Heart left ventricle (tissue), 13 donors: ENCODE measurements at regions not wholly inside any gene's neighbourhood (a gene's known extent, or its start where the extent isn't known, plus 50 kb on each side); places are given as distances from the start of the nearest gene placed in this dataset.

Source experiments
- POLR2A ChIP-seq, 2 donors: fragments of 450-650 bp; IDR thresholded peaks; one replicate each; pipeline ENCODE4 v1.6.1; 2017; ENCODE audit warnings: antibody characterized with exemption in 2 of 2, mild to moderate bottlenecking in 2 of 2, moderate library complexity in 2 of 2
- TF ChIP-seq, protein P1 (sequence below), 12 donors: fragments of 200-600 bp; sonication (generic) in 4 of 12; IDR thresholded peaks; one replicate each; pipeline versions ENCODE4 v1.5.0 to v1.8.0; 2018 to 2022; ENCODE audit warnings: antibody characterized with exemption in 12 of 12, mild to moderate bottlenecking in 5 of 12
- donor health status: ischemic (EF 13 %, LVEDD 7.1; RV severe dilation, severe dysfunction).
- donor health status: DM: no; HTN: yes; CAD: no.
- donor health status: DM: no; HTN: no; CAD: no.
- donor health status: ischemic (EF 25% LVEDD 6.9; RV normal size, moderate dysfunction).
- donor health status: ischemic (EF 25% LVEDD 5.7; RV mildly dilated, moderate dysfunction).
- donor health status: ischemic (EF 35%, LVEDD 5.7; RV mildly dilated, moderate dysfunction).
- donor health status: nonischemic (EF 11% LVEDD 7.7; RV severe dilation, severe dysfunction).
- donor health status: DM: yes; HTN: yes; CAD: no.
- donor health status: PGD.
- donor health status: ischemic (EF 29% LVEDD 5.4; RV normal size, mild dysfunction).
- donor health status: nonischemic (EF 23%, LVEDD 6.1; RV moderate dilation, normal function).

DNA sequence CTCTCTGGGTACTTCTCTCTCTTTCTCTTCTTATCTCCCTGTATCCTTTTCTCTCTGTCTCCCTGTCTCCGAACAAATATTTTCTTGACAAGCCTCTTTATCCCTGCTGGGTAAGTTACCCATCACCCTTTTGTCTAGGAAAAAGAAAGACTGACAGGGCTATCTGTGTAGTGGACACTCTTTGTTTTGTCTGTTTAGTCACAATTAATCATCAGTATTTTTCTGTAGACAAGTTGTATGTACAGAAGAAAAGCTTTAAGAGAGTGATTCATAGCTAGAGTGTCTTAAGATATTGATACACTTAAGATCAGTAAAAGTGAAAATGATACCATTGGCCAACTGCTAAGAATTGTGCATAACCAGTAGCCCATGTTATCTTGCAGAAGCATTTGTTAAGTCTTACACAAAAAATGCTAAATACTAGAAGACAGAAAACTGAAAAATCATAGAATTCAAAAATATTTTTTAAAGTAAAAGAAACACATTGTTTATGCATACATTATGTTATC is 1043.8 kb upstream of the EDIL3 start:
- TF ChIP-seq, protein P1, sequence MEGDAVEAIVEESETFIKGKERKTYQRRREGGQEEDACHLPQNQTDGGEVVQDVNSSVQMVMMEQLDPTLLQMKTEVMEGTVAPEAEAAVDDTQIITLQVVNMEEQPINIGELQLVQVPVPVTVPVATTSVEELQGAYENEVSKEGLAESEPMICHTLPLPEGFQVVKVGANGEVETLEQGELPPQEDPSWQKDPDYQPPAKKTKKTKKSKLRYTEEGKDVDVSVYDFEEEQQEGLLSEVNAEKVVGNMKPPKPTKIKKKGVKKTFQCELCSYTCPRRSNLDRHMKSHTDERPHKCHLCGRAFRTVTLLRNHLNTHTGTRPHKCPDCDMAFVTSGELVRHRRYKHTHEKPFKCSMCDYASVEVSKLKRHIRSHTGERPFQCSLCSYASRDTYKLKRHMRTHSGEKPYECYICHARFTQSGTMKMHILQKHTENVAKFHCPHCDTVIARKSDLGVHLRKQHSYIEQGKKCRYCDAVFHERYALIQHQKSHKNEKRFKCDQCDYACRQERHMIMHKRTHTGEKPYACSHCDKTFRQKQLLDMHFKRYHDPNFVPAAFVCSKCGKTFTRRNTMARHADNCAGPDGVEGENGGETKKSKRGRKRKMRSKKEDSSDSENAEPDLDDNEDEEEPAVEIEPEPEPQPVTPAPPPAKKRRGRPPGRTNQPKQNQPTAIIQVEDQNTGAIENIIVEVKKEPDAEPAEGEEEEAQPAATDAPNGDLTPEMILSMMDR (IDR thresholded peaks at IDR 0.05) = no peak
- no peak for TF ChIP-seq POLR2A (IDR thresholded peaks at IDR 0.05)
